Gastroesophageal sphincter (tissue), 3 donors: ENCODE measurements at regions not wholly inside any gene's neighbourhood (a gene's known extent, or its start where the extent isn't known, plus 50 kb on each side); places are given as distances from the start of the nearest gene placed in this dataset.

Source experiments
- POLR2A ChIP-seq, 2 donors: fragments of 450-650 bp; IDR thresholded peaks; one replicate each; pipeline ENCODE4 v1.6.1; 2017; ENCODE audit warnings: antibody characterized with exemption in 2 of 2, mild to moderate bottlenecking in 2 of 2, moderate library complexity in 1 of 2
- POLR2AphosphoS5 ChIP-seq: sonication (generic); formaldehyde crosslinking; IDR thresholded peaks from one replicate; pipeline ENCODE4 v1.6.1; 2017; ENCODE audit warnings: antibody characterized with exemption
- TF ChIP-seq, protein P1 (sequence below), 4 experiments: fragments of 200-600 bp in 2 of 4; fragments of 450-650 bp in 2 of 4; sonication (generic) in 1 of 4; IDR thresholded peaks; one replicate each; pipeline ENCODE4 v1.5.1; 2017 to 2019; ENCODE audit warnings: antibody characterized with exemption in 4 of 4, mild to moderate bottlenecking in 2 of 4, moderate library complexity in 2 of 4

DNA sequence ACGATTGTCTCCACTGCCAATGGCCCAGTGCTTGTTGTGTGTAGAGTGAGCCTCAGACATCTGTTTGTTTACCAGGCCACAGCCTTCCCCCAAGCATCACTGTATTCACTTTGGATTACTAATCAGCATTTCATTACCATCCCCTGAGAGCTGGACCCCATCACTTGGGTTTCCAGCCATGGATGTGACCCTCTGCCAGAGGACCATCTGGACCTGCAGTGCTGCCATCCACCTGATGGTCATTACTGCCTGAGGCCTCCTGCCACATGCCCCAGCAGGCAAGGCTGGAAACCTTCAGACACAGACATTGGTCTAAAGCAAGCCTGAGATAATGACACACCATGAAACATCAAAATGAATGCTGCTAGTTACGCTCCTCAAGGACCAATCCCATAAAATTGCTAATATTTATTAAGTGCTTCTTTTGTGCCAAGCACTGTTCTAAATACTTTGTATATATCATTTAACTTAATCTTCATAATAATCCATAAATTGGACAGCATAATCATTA lies 2096.3 kb upstream of the CELF4 start:
- TF ChIP-seq POLR2A (IDR thresholded peaks at IDR 0.05) = no peak
- TF ChIP-seq, protein P1, sequence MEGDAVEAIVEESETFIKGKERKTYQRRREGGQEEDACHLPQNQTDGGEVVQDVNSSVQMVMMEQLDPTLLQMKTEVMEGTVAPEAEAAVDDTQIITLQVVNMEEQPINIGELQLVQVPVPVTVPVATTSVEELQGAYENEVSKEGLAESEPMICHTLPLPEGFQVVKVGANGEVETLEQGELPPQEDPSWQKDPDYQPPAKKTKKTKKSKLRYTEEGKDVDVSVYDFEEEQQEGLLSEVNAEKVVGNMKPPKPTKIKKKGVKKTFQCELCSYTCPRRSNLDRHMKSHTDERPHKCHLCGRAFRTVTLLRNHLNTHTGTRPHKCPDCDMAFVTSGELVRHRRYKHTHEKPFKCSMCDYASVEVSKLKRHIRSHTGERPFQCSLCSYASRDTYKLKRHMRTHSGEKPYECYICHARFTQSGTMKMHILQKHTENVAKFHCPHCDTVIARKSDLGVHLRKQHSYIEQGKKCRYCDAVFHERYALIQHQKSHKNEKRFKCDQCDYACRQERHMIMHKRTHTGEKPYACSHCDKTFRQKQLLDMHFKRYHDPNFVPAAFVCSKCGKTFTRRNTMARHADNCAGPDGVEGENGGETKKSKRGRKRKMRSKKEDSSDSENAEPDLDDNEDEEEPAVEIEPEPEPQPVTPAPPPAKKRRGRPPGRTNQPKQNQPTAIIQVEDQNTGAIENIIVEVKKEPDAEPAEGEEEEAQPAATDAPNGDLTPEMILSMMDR (IDR thresholded peaks at IDR 0.05) = no peak
- no peak for TF ChIP-seq POLR2AphosphoS5
